SU-DHL-6 (cell line): ENCODE measurements at regions not wholly inside any gene's neighbourhood (a gene's known extent, or its start where the extent isn't known, plus 50 kb on each side); places are given as distances from the start of the nearest gene placed in this dataset.

Experiments used
- EZH2phosphoT487 ChIP-seq: fragments of 200-600 bp; sonication (generic), shearing (Covaris generic); conservative IDR thresholded peaks from 2 replicates; pipeline ENCODE4 v1.6.1; 2018; ENCODE audit warnings: mild to moderate bottlenecking, antibody characterized with exemption, low read length, moderate library complexity, mixed read lengths
- TF ChIP-seq, protein P1 (sequence below): fragments of 200-600 bp; sonication (generic); IDR thresholded peaks from one replicate; pipeline ENCODE4 v1.5.1; 2017; ENCODE audit warnings: antibody characterized with exemption, mild to moderate bottlenecking, low read length, moderate library complexity; ENCODE audit not compliant: insufficient read depth, poor library complexity, severe bottlenecking

- TF ChIP-seq, protein P1, sequence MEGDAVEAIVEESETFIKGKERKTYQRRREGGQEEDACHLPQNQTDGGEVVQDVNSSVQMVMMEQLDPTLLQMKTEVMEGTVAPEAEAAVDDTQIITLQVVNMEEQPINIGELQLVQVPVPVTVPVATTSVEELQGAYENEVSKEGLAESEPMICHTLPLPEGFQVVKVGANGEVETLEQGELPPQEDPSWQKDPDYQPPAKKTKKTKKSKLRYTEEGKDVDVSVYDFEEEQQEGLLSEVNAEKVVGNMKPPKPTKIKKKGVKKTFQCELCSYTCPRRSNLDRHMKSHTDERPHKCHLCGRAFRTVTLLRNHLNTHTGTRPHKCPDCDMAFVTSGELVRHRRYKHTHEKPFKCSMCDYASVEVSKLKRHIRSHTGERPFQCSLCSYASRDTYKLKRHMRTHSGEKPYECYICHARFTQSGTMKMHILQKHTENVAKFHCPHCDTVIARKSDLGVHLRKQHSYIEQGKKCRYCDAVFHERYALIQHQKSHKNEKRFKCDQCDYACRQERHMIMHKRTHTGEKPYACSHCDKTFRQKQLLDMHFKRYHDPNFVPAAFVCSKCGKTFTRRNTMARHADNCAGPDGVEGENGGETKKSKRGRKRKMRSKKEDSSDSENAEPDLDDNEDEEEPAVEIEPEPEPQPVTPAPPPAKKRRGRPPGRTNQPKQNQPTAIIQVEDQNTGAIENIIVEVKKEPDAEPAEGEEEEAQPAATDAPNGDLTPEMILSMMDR = no peak
- TF ChIP-seq EZH2phosphoT487 = no peak
Observed at GRCh38 chr5:4866131-4866659, 273.9 kb upstream of the ADAMTS16 start.
